GM03348 (cell line): ENCODE measurements at regions not wholly inside any gene's neighbourhood (a gene's known extent, or its start where the extent isn't known, plus 50 kb on each side); places are given as distances from the start of the nearest gene placed in this dataset.
A peak's percentile ranks its signal among the peaks of the same experiment; 100 is the strongest.

Experiments
- DNase-seq: peaks from one replicate; pipeline ENCODE4 v3.0.0; 2012; ENCODE audit warnings: low spot score

DNA sequence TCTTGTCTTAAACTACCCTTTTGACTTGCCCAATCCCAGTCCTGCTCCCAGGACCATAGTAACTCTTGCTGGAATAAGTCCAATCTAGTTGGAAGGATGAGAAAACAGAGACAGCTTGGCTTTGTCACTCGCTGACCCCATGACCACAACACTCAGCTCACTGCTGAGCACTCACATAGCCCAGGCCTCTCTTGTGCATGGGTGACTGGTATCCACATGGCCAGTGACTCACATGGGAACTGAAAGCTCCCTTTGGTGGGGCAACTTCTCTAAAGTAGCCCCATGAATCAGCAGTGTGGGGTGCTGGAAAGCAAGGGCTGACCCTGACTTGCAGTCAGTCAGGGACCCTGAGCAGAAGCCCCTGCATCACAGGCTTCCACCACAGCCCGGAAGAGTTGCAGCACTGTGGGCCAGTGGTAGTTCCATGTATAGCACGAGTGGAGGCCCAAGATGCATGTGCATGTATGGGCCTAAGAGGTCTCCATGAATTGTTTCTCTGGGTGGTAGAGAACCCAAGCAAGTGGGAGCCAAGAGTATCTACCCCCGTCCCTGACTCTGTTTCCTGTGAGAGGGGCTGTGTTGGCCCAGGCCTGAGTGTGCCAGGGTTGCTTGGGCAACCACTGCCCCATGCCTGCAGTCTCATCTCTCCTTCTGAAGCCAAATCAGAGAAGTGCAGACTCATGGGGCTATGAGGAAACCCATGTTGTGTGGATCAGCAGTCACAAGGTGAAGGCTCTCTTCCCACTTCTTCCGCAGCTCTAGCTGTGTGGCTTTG lies 62.1 kb upstream of the XCR1 start:
- DNase-seq: peak; percentile 71

DNA sequence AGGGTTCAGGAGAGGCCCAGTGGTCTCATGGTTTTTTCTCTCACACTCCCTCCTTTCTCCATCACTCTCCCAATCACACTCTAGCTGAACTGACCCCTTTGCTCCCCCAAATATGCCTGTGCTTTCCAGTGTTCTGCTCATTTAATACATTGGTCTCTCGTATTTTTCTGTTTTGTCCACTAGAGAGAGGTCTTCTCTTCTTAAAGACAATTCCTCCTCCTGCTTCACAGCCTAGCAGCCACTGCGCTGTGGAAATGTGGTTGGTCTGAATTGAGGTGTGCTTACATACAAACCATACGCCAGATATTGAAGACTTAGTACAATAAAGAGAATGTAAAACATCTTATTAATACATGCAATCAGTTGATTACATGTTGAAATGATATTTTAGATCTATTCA lies 60.6 kb upstream of the XCR1 start:
- no peak for DNase-seq

DNA sequence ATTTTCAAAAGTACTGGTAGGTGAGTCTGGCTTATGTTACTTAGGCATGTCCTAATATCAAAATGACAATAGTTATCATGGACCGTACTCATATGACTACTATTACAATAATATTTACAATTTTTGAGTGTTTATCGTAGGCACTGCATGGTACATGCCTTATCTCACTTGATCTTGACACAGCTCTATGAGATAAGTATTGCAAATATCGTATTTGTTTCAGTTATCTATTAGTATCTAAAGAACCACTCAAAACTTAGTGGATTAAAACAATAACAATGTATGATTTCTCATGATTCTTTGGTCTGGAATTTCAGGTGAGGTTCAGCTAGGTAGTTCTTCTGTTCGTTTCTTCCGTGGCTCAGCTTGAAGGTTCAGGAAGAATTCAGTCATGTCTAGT lies 59.7 kb upstream of the XCR1 start:
- no peak for DNase-seq

DNA sequence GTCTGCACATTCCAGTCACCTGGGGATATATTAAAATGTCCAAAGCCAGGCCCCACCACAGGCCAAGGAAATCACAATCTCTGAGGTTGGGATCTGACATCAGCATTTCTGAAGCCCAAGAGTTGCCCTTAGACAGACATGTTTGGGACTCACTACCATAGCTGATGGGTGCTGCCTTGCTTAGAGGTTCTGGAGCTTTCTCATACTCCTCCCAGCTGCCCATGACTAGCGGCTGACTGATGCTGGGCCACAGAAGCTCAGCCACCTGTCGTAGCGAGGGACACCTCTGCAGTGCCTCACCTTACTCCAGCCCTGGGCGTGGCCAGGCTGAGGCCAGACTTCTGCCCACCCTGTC lies 58.8 kb upstream of the XCR1 start:
- DNase-seq: no peak

DNA sequence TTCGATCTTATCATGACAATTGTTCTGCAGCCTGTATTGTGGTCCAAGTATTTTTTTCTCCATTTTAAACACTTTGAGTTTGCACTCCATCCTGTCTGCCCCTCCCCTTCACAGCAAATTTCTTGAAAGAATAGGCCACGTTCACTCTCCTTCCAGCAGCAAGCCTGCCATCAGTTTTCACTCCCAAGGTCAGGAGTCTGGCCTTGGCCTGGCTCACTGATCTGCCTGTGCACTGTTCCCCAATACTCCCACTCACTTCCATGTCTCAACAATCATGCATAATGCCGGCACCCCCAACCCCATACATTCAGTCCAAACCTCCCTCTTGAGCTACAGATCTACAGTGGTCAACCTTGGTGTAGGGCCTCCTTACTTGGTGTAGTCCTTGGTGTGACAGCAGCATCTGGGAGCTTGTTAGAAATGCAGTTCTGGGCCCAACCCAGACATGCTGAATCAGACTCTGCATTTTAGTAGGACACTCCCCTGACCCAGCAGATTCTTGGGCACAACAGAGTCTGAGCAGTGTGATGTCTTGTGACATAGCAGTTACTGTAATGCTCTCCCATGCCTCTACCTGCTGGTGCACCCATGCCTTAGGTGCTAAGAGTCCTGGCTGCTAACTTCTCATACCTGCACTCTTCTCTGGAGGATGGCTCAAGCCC lies 58.3 kb upstream of the XCR1 start:
- no peak for DNase-seq

DNA sequence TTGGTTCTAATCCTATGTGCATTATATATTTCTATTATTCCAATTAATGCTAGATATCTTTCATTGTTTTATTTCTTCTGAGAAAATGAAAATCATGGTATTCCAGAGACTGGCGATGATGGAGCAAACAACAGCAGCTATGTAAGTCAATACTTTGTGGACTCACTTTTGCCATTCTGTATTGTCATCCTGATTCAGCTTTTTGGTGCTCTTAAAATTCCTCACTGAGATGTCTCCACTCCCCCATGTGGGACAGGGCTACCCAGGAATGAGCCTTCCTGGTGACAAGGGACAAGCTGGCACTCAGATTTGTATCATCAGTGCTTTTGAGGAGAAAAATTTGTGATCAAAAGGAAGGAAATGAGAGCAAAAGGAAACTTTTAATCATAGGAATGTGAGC lies 56.7 kb upstream of the XCR1 start:
- DNase-seq: no peak

DNA sequence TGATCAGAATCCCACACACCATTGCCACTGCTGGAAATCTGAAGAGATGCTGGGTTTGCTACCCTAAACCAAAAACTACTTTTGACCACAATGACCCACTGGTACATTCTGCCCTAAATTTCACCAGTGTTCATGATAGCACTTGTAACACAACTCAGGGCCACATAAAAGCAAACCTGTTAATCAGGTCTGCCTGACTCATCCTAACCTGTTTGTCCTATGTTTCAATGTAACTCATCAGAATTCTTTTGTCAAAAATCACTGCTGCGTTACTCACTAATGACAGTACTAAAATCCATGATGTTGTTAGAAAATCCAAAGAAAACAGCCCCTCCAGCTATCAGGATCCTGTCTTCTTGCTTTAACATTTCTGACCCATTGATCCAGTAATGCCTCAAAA lies 55.6 kb upstream of the XCR1 start:
- DNase-seq: no peak

DNA sequence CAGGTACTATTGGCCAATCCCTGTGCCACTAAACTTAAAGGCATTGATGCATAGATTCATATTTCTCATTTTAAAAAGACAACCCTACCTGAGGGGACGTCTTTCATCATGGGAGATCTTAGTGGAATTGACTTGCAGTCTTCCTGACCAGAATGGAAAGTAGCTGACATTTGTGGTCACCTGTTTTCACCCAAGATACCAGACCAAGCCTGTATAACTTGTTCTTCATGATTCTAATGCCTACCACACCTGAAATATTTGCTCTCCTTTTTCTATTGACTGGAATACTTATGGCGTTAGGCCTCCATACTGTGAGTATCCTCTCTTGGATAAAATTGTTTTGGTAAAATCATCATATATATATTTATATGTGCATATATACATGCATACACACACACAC lies 54.7 kb upstream of the XCR1 start:
- DNase-seq: no peak

DNA sequence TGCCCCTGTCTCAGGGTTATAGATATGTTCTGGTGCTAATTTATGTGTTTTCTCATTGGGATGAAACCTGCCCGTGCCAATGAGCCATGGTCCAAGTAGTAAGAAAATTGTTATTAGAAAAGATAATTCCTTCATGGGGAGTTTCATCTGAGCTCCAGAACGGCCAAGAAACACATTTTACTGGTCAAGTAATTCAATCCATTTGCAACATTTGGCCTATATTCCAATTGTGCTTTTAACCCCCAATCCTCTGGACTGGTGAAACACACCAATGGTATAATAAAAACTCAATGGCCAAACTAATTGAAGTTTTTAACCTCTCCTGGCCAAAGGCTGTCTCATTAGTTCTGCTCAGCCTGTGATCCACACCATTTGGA lies 53.7 kb upstream of the XCR1 start:
- DNase-seq: no peak

DNA sequence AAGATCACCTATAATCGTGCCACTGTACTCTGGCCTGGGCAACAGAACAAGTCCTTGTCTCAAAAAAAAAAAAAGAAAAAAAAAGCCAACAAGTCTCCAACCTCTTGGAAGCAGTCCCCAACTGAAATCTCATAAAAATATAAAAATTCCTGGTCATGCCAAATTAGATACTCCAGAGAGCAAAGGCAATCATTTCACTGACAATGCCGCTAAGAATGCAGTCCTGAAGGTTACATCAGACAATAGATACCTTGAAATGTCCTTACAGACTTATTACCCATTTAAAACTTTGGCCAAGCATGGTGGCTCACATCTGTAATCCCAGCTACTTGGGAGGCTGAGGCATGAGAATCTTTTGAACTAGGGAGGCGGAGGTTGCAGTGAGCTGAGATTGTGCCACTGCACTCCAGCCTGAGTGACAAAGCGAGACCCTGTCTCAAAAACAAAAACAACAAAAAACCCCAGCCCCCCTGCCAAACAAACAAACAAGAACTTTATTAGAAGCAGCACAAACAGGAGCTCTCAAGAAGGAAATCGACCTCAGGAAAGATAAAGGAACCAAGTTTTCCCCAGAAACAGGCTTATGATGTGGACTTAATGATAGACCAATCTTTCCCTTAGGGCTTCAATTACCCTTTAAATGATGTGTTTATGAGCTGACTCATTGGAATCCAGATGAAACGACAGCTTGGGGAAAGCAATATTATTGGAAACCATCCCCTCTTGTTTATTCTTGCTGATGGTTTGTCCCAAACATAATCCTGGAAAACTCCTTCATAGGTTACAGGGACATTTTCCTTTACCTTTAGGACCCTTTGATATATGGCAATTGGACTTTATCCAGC lies 53.1 kb upstream of the XCR1 start:
- DNase-seq: no peak

DNA sequence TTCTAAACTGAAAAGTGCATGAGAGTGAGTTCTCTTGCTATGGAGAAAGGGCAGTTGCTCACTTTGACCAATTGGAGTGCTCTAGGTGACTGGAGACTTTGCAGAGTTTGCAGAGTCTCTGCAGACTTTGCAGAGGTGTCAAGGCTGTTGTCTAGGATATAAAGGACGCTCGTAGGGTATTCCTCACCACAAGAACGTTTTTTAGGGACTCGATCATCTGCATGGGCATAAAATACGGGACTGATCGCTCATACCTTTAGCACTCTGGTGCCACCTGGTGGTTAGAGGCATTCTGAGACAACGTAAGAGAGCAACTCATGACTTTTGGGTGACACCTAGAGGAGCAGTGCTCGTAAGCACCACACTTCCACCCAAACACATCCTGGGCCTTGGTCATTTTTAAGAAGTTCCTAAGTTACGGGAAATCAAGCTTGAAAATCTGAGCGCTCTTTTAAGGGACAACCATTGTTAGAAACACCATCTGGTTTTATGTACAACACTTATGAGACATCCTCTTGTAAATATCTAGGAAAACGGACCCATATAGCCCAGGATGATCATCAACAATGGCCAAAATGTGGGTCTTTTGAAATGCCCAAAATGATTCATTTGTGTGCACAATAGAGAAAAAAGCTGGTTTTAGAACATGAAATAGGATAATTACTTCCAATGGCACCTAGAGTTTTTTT lies 51.6 kb upstream of the XCR1 start:
- peak; percentile 85 for DNase-seq
